Activated CD8-positive, alpha-beta memory T cell treated with anti-CD3 and anti-CD28 coated beads, Interleukin-2, amount 10 ng/mL, durations not matched to agents 7 days and 5 days (primary cell): ENCODE measurements at regions not wholly inside any gene's neighbourhood (a gene's known extent, or its start where the extent isn't known, plus 50 kb on each side); places are given as distances from the start of the nearest gene placed in this dataset.
"Not testable (repeated sequence)": the region's sequence is repeated elsewhere in the genome, so short reads cannot be mapped to it uniquely, and the experiment has no call there.

ENCODE experiments used
- ATAC-seq: fragments of 150-1000 bp; cut with Tn5 transposase; one replicate; pipeline ENCODE4 v1.10.0; 2021; ENCODE audit warnings: moderate library complexity
- CTCF ChIA-PET: fragments of 350-600 bp; sonication (Branson Sonifier 250); formaldehyde crosslinking; loops from one replicate; lab custom pipeline; 2021; ENCODE audit warnings: antibody characterized with exemption; lab: Charles Lee
- DNase-seq: peaks from one replicate; pipeline ENCODE4 v3.0.0-alpha.2; 2020
- H3K27ac Mint-ChIP-seq: one replicate; pipeline ENCODE4 v1.8.0; 2021; ENCODE audit warnings: mild to moderate bottlenecking, mixed read lengths
- H3K27me3 Mint-ChIP-seq: one replicate; pipeline ENCODE4 v1.8.0; 2021; ENCODE audit warnings: mixed read lengths
- H3K36me3 Mint-ChIP-seq: one replicate; pipeline ENCODE4 v1.8.0; 2021; ENCODE audit warnings: mild to moderate bottlenecking, mixed read lengths
- H3K4me1 Mint-ChIP-seq: one replicate; pipeline ENCODE4 v1.8.0; 2021; ENCODE audit warnings: mixed read lengths
- H3K4me3 Mint-ChIP-seq: one replicate; pipeline ENCODE4 v1.8.0; 2021; ENCODE audit warnings: mild to moderate bottlenecking, moderate library complexity, mixed read lengths
- H3K9me3 Mint-ChIP-seq: one replicate; pipeline ENCODE4 v1.8.0; 2022; ENCODE audit warnings: low read depth, mixed read lengths

- no peak for DNase-seq
- Mint-ChIP-seq H3K36me3 (no peaks in the 10 kb centered on the region), H3K27me3 (no peaks in the 10 kb centered on the region), H3K9me3 (no peaks in the 10 kb centered on the region), H3K4me1 (peaks cover 9% of the 10 kb centered on the region), H3K4me3 (no peak overlapping the region), H3K27ac (no peak overlapping the region)
- CTCF ChIA-PET = no interaction called here
- no peak for ATAC-seq
Measured at GRCh38 chr21:18148401-18148800, 96.2 kb upstream of the CHODL start.

GRCh38 chr21:18147678-18148077 is 97.0 kb upstream of the CHODL start:
- Mint-ChIP-seq H3K4me3 (no peak overlapping the region), H3K27ac (no peak overlapping the region), H3K36me3 (no peaks in the 10 kb centered on the region), H3K4me1 (peaks cover 6% of the 10 kb centered on the region), H3K9me3 (no peaks in the 10 kb centered on the region), H3K27me3 (no peaks in the 10 kb centered on the region)
- CTCF ChIA-PET = no interaction called here
- no peak for DNase-seq
- no peak for ATAC-seq

- Mint-ChIP-seq H3K27me3 (no peaks in the 10 kb centered on the region), H3K27ac (no peak overlapping the region)
Measured at GRCh38 chr21:18146820-18147219, 97.8 kb upstream of the CHODL start.

GRCh38 chr21:18144339-18144738 is 100.3 kb upstream of the CHODL start:
- Mint-ChIP-seq H3K27me3 (no peaks in the 10 kb centered on the region), H3K27ac (no peak overlapping the region), H3K9me3 (no peaks in the 10 kb centered on the region), H3K36me3 (no peaks in the 10 kb centered on the region), H3K4me1 (no peaks in the 10 kb centered on the region), H3K4me3 (no peak overlapping the region)
- DNase-seq (no peak), ATAC-seq (no peak)
- CTCF ChIA-PET = no interaction called here

More at GRCh38 chr21:18146820-18147219, 97.8 kb upstream of the CHODL start:
- DNase-seq (no peak), ATAC-seq (no peak)
- Mint-ChIP-seq H3K36me3 (no peaks in the 10 kb centered on the region), H3K4me3 (no peak overlapping the region), H3K9me3 (no peaks in the 10 kb centered on the region), H3K4me1 (peaks cover 5% of the 10 kb centered on the region)
- CTCF ChIA-PET = no interaction called here

- no peak for ATAC-seq
- no peak for DNase-seq
- CTCF ChIA-PET = no interaction called here
- Mint-ChIP-seq H3K27ac (no peak overlapping the region), H3K9me3 (no peaks in the 10 kb centered on the region), H3K4me1 (no peaks in the 10 kb centered on the region), H3K4me3 (no peak overlapping the region), H3K36me3 (no peaks in the 10 kb centered on the region), H3K27me3 (no peaks in the 10 kb centered on the region)
Measured at GRCh38 chr21:18142655-18143054, 102.0 kb upstream of the CHODL start.

GRCh38 chr21:18138507-18138906 is 106.1 kb upstream of the CHODL start:
- DNase-seq (no peak), ATAC-seq (no peak)
- peaks cover 4% of the 10 kb centered on the region for H3K9me3 Mint-ChIP-seq
- H3K4me1 Mint-ChIP-seq = no peaks in the 10 kb centered on the region
- H3K36me3 Mint-ChIP-seq = no peaks in the 10 kb centered on the region
- CTCF ChIA-PET = no interaction called here
- no peak overlapping the region for H3K27ac Mint-ChIP-seq
- no peaks in the 10 kb centered on the region for H3K27me3 Mint-ChIP-seq
- no peak overlapping the region for H3K4me3 Mint-ChIP-seq

- CTCF ChIA-PET = no interaction called here
- Mint-ChIP-seq H3K4me3 (no peak overlapping the region), H3K27ac (no peak overlapping the region), H3K9me3 (peaks cover 3% of the 10 kb centered on the region), H3K4me1 (no peaks in the 10 kb centered on the region), H3K36me3 (no peaks in the 10 kb centered on the region), H3K27me3 (no peaks in the 10 kb centered on the region)
- no peak for ATAC-seq
- no peak for DNase-seq
Measured at GRCh38 chr21:18129526-18129925, 115.1 kb upstream of the CHODL start.

GRCh38 chr21:18118566-18118965 is 126.1 kb upstream of the CHODL start:
- no peaks in the 10 kb centered on the region for H3K36me3 Mint-ChIP-seq
- ATAC-seq (no peak), DNase-seq (no peak)
- H3K4me1 Mint-ChIP-seq = no peaks in the 10 kb centered on the region
- CTCF ChIA-PET = no interaction called here
- no peak overlapping the region for H3K4me3 Mint-ChIP-seq
- H3K27me3 Mint-ChIP-seq = no peaks in the 10 kb centered on the region
- H3K9me3 Mint-ChIP-seq = no peaks in the 10 kb centered on the region
- H3K27ac Mint-ChIP-seq = no peak overlapping the region

- ATAC-seq (no peak), DNase-seq (no peak)
- Mint-ChIP-seq H3K27me3 (no peaks in the 10 kb centered on the region), H3K27ac (no peak overlapping the region), H3K36me3 (no peaks in the 10 kb centered on the region), H3K9me3 (no peaks in the 10 kb centered on the region), H3K4me3 (no peak overlapping the region), H3K4me1 (no peaks in the 10 kb centered on the region)
- CTCF ChIA-PET = no interaction called here
Measured at GRCh38 chr21:18117176-18117575, 127.5 kb upstream of the CHODL start.

GRCh38 chr21:18114810-18115209 is 129.8 kb upstream of the CHODL start:
- no peaks in the 10 kb centered on the region for H3K27me3 Mint-ChIP-seq
- CTCF ChIA-PET = no interaction called here
- no peaks in the 10 kb centered on the region for H3K9me3 Mint-ChIP-seq
- DNase-seq (no peak), ATAC-seq (no peak)
- H3K36me3 Mint-ChIP-seq = no peaks in the 10 kb centered on the region
- no peak overlapping the region for H3K27ac Mint-ChIP-seq
- no peak overlapping the region for H3K4me3 Mint-ChIP-seq
- H3K4me1 Mint-ChIP-seq = no peaks in the 10 kb centered on the region

- H3K4me3 Mint-ChIP-seq = no peak overlapping the region
- no peaks in the 10 kb centered on the region for H3K36me3 Mint-ChIP-seq
- no peaks in the 10 kb centered on the region for H3K27me3 Mint-ChIP-seq
- H3K27ac Mint-ChIP-seq = no peak overlapping the region
- H3K9me3 Mint-ChIP-seq = peaks cover 3% of the 10 kb centered on the region
- ATAC-seq = no peak
- CTCF ChIA-PET = no interaction called here
- DNase-seq = no peak
- no peaks in the 10 kb centered on the region for H3K4me1 Mint-ChIP-seq
Measured at GRCh38 chr21:18104802-18105201, 139.8 kb upstream of the CHODL start.

GRCh38 chr21:18096413-18096812 is 148.2 kb upstream of the CHODL start:
- peaks cover 12% of the 10 kb centered on the region for H3K9me3 Mint-ChIP-seq

GRCh38 chr21:18089786-18090185 is 154.8 kb upstream of the CHODL start:
- CTCF ChIA-PET = no interaction called here
- Mint-ChIP-seq H3K36me3 (no peaks in the 10 kb centered on the region), H3K4me1 (no peaks in the 10 kb centered on the region), H3K27me3 (no peaks in the 10 kb centered on the region), H3K9me3 (peaks cover 4% of the 10 kb centered on the region), H3K27ac (no peak overlapping the region), H3K4me3 (no peak overlapping the region)
- no peak for ATAC-seq
- DNase-seq = no peak

More at GRCh38 chr21:18096413-18096812, 148.2 kb upstream of the CHODL start:
- H3K27ac Mint-ChIP-seq, H3K4me1 Mint-ChIP-seq, ATAC-seq, H3K4me3 Mint-ChIP-seq, CTCF ChIA-PET, H3K36me3 Mint-ChIP-seq, H3K27me3 Mint-ChIP-seq, DNase-seq: not testable (repeated sequence)

GRCh38 chr21:18070392-18070791 is 174.2 kb upstream of the CHODL start:
- CTCF ChIA-PET = no interaction called here
- H3K4me3 Mint-ChIP-seq = no peak overlapping the region
- ATAC-seq = no peak

GRCh38 chr21:18069875-18070274 is 174.8 kb upstream of the CHODL start:
- H3K4me3 Mint-ChIP-seq = no peak overlapping the region
- CTCF ChIA-PET = no interaction called here
- no peaks in the 10 kb centered on the region for H3K36me3 Mint-ChIP-seq
- no peaks in the 10 kb centered on the region for H3K9me3 Mint-ChIP-seq
- H3K27me3 Mint-ChIP-seq = no peaks in the 10 kb centered on the region
- DNase-seq (no peak), ATAC-seq (no peak)
- H3K4me1 Mint-ChIP-seq = no peaks in the 10 kb centered on the region
- no peak overlapping the region for H3K27ac Mint-ChIP-seq

More at GRCh38 chr21:18070392-18070791, 174.2 kb upstream of the CHODL start:
- Mint-ChIP-seq H3K4me1 (no peaks in the 10 kb centered on the region), H3K27ac (no peak overlapping the region), H3K9me3 (no peaks in the 10 kb centered on the region), H3K27me3 (no peaks in the 10 kb centered on the region), H3K36me3 (no peaks in the 10 kb centered on the region)
- DNase-seq = no peak
